ENCODE measurements at regions not wholly inside any gene's neighbourhood (a gene's known extent, or its start where the extent isn't known, plus 50 kb on each side); places are given as distances from the start of the nearest gene placed in this dataset.

GRCh38 chr2:195319548-195320412 lies 337.2 kb upstream of the SLC39A10 start:
- no peak for DNase-seq (ENCODE audit: low read depth in 3 of 3, low spot score in 2 of 3)

- DNase-seq (ENCODE audit: low read depth in 3 of 3, low spot score in 2 of 3): no peak
Measured at GRCh38 chr2:195319112-195319460, 337.9 kb upstream of the SLC39A10 start.

- DNase-seq (ENCODE audit: low read depth in 3 of 3, low spot score in 2 of 3): peak in 2 of 3 donors; percentile 19 to 29
Measured at GRCh38 chr2:195318440-195319111, 338.4 kb upstream of the SLC39A10 start.

- no peak for DNase-seq (ENCODE audit: low read depth in 3 of 3, low spot score in 2 of 3)
Measured at GRCh38 chr2:195317550-195317949, 339.5 kb upstream of the SLC39A10 start.

- DNase-seq (ENCODE audit: low read depth in 3 of 3, low spot score in 2 of 3): no peak
Measured at GRCh38 chr2:195316486-195316885, 340.5 kb upstream of the SLC39A10 start.

- no peak for DNase-seq (ENCODE audit: low read depth in 3 of 3, low spot score in 2 of 3)
Measured at GRCh38 chr2:195313962-195314361, 343.1 kb upstream of the SLC39A10 start.

- DNase-seq (ENCODE audit: low read depth in 3 of 3, low spot score in 2 of 3): no peak
Measured at GRCh38 chr2:195312662-195313061, 344.4 kb upstream of the SLC39A10 start.

GRCh38 chr2:195308163-195308562 lies 348.9 kb upstream of the SLC39A10 start:
- DNase-seq (ENCODE audit: low read depth in 3 of 3, low spot score in 2 of 3): no peak

GRCh38 chr2:195307751-195308150 lies 349.3 kb upstream of the SLC39A10 start:
- DNase-seq (ENCODE audit: low read depth in 3 of 3, low spot score in 2 of 3): no peak

GRCh38 chr2:195304310-195304709 lies 352.7 kb upstream of the SLC39A10 start:
- DNase-seq (ENCODE audit: low read depth in 3 of 3, low spot score in 2 of 3): no peak

GRCh38 chr2:195300631-195301030 lies 356.4 kb upstream of the SLC39A10 start:
- no peak for DNase-seq (ENCODE audit: low read depth in 3 of 3, low spot score in 2 of 3)

GRCh38 chr2:195299600-195299999 lies 357.4 kb upstream of the SLC39A10 start:
- no peak for DNase-seq (ENCODE audit: low read depth in 3 of 3, low spot score in 2 of 3)

- no peak for DNase-seq (ENCODE audit: low read depth in 3 of 3, low spot score in 2 of 3)
Measured at GRCh38 chr2:195296490-195296889, 360.5 kb upstream of the SLC39A10 start.

GRCh38 chr2:195289081-195289480 lies 367.9 kb upstream of the SLC39A10 start:
- no peak for DNase-seq (ENCODE audit: low read depth in 3 of 3, low spot score in 2 of 3)

GRCh38 chr2:195279840-195280427 lies 377.1 kb upstream of the SLC39A10 start:
- no peak for DNase-seq (ENCODE audit: low read depth in 3 of 3, low spot score in 2 of 3)

- no peak for DNase-seq (ENCODE audit: low read depth in 3 of 3, low spot score in 2 of 3)
Measured at GRCh38 chr2:195270466-195271039, 386.5 kb upstream of the SLC39A10 start.

- no peak for DNase-seq (ENCODE audit: low read depth in 3 of 3, low spot score in 2 of 3)
Measured at GRCh38 chr2:195269220-195269619, 387.8 kb upstream of the SLC39A10 start.

- DNase-seq (ENCODE audit: low read depth in 3 of 3, low spot score in 2 of 3): no peak
Measured at GRCh38 chr2:195257979-195258378, 399.0 kb upstream of the SLC39A10 start.

- no peak for DNase-seq (ENCODE audit: low read depth in 3 of 3, low spot score in 2 of 3)
Measured at GRCh38 chr2:195252018-195252417, 405.0 kb upstream of the SLC39A10 start.

- DNase-seq (ENCODE audit: low read depth in 3 of 3, low spot score in 2 of 3): no peak
Measured at GRCh38 chr2:195251214-195251613, 405.8 kb upstream of the SLC39A10 start.

GRCh38 chr2:195238826-195239225 lies 418.2 kb upstream of the SLC39A10 start:
- DNase-seq (ENCODE audit: low read depth in 3 of 3, low spot score in 2 of 3): no peak
